SK-N-SH (cell line): ENCODE measurements at regions not wholly inside any gene's neighbourhood (a gene's known extent, or its start where the extent isn't known, plus 50 kb on each side); places are given as distances from the start of the nearest gene placed in this dataset.

Experiments
- CTCF ChIA-PET: fragments of 300-600, 350-600 bp; formaldehyde crosslinking; extraction: SDS; loops from one replicate; lab custom pipeline; 2021; lab: Yijun Ruan, JAX
- POLR2A ChIA-PET: fragments of 350-600 bp; sonication (Branson Sonifier 250); formaldehyde crosslinking; extraction: SDS; loops from one replicate; lab custom pipeline; 2020; ENCODE audit warnings: antibody characterized with exemption, inconsistent platforms; lab: Yijun Ruan, JAX
- DNase-seq: peaks from one replicate; pipeline ENCODE4 v3.0.0; 2012
- H2AFZ ChIP-seq: fragments of 200-600 bp; sonication (generic); 2 replicates; pipeline ENCODE4 v1.8.1; 2016; ENCODE audit warnings: antibody characterized with exemption, mild to moderate bottlenecking, low read depth
- H3F3A ChIP-seq: fragments of 200-600 bp; sonication (generic); replicated peaks from 2 replicates; pipeline ENCODE3; 2016; ENCODE audit warnings: antibody characterized with exemption, mild to moderate bottlenecking; ENCODE audit not compliant: insufficient read depth
- H3K27ac ChIP-seq, 2 experiments: fragments of 200-500 bp in 1 of 2; fragments of 200-600 bp in 1 of 2; sonication (Bioruptor generic) in 1 of 2; sonication (generic), shearing (Covaris generic) in 1 of 2; 2 replicates each; pipeline versions ENCODE4 v1.5.1 to v1.6.1; 2014 to 2016; ENCODE audit warnings: low read depth in 2 of 2, inconsistent platforms in 1 of 2, low read length in 1 of 2, mild to moderate bottlenecking in 1 of 2, mixed read lengths in 1 of 2
- H3K27me3 ChIP-seq: fragments of 200-600 bp; sonication (generic), shearing (Covaris generic); 2 replicates; pipeline ENCODE4 v1.6.1; 2016; ENCODE audit warnings: mixed run types; ENCODE audit not compliant: insufficient read depth
- H3K36me3 ChIP-seq, 2 experiments: fragments of 200-500 bp in 1 of 2; fragments of 200-600 bp in 1 of 2; sonication (Bioruptor generic) in 1 of 2; sonication (generic) in 1 of 2; replicated peaks in 1 of 2; 2 replicates each; pipeline versions ENCODE3 to v1.5.1; 2014 to 2016; ENCODE audit warnings: low read length in 1 of 2, mild to moderate bottlenecking in 1 of 2; ENCODE audit not compliant: insufficient read depth in 2 of 2, control insufficient read depth in 1 of 2
- H3K4me1 ChIP-seq, 2 experiments: fragments of 200-500 bp in 1 of 2; fragments of 200-600 bp in 1 of 2; sonication (Bioruptor generic) in 1 of 2; sonication (generic), shearing (Covaris generic) in 1 of 2; 2 replicates each; pipeline versions ENCODE4 v1.5.1 to v1.6.1; 2014 to 2016; ENCODE audit warnings: low read depth in 1 of 2, low read length in 1 of 2, mixed run types in 1 of 2; ENCODE audit not compliant: insufficient read depth in 2 of 2, control insufficient read depth in 1 of 2
- H3K4me2 ChIP-seq: fragments of 200-600 bp; sonication (generic), shearing (Covaris generic); 2 replicates; pipeline ENCODE4 v1.6.1; 2017; ENCODE audit warnings: mixed run types
- H3K4me3 ChIP-seq, 2 experiments: fragments of 200-500 bp in 1 of 2; fragments of 200-600 bp in 1 of 2; sonication (Bioruptor generic) in 1 of 2; sonication (generic), shearing (Covaris generic) in 1 of 2; 2 replicates each; pipeline versions ENCODE4 v1.5.1 to v1.8.1; 2014 to 2016; ENCODE audit warnings: low read depth in 2 of 2, inconsistent platforms in 1 of 2, low read length in 1 of 2, mild to moderate bottlenecking in 1 of 2, mixed read lengths in 1 of 2, moderate library complexity in 1 of 2
- H3K79me2 ChIP-seq: fragments of 200-600 bp; sonication (generic); 2 replicates; pipeline ENCODE4 v1.8.1; 2017; ENCODE audit warnings: mild to moderate bottlenecking; ENCODE audit not compliant: insufficient read depth
- H3K9ac ChIP-seq: fragments of 200-600 bp; sonication (generic); 2 replicates; pipeline ENCODE4 v1.6.1; 2017; ENCODE audit warnings: mixed run types
- H3K9me2 ChIP-seq: fragments of 200-600 bp; sonication (generic); 2 replicates; pipeline ENCODE4 v1.6.1; 2017; ENCODE audit warnings: mixed run types
- H3K9me3 ChIP-seq: fragments of 200-600 bp; sonication (generic); 2 replicates; pipeline ENCODE4 v1.6.1; 2017; ENCODE audit warnings: mixed run types, mild to moderate bottlenecking, moderate library complexity
- H4K20me1 ChIP-seq: fragments of 200-600 bp; sonication (generic); 2 replicates; pipeline ENCODE4 v1.6.1; 2017; ENCODE audit warnings: mild to moderate bottlenecking, mixed run types; ENCODE audit not compliant: insufficient read depth
- ELF1 ChIP-seq: IDR thresholded peaks from 2 replicates; pipeline ENCODE4 v1.4.0; 2012
- EP300 ChIP-seq, 2 experiments: IDR thresholded peaks; 2 replicates each; pipeline versions ENCODE4 v1.4.0 to v1.6.1; 2012; ENCODE audit warnings: borderline replicate concordance in 1 of 2, low read depth in 1 of 2, low read length in 1 of 2
- FOSL2 ChIP-seq: IDR thresholded peaks from 2 replicates; pipeline ENCODE4 v1.4.0; 2012; ENCODE audit warnings: low read depth, mild to moderate bottlenecking, moderate library complexity, borderline replicate concordance
- FOXM1 ChIP-seq: IDR thresholded peaks from 2 replicates; pipeline ENCODE4 v1.4.0; 2012; ENCODE audit warnings: low read depth, mild to moderate bottlenecking
- GABPA ChIP-seq: IDR thresholded peaks from 2 replicates; pipeline ENCODE4 v1.4.0; 2012; ENCODE audit warnings: low read depth, mild to moderate bottlenecking
- GATA2 ChIP-seq: sonication (generic); formaldehyde crosslinking; IDR thresholded peaks from 2 replicates; pipeline ENCODE4 v1.5.0; 2020; ENCODE audit warnings: mild to moderate bottlenecking, missing genetic modification reagents
- MEF2A ChIP-seq: IDR thresholded peaks from 2 replicates; pipeline ENCODE4 v1.4.0; 2012; ENCODE audit warnings: low read depth, borderline replicate concordance
- NRF1 ChIP-seq: IDR thresholded peaks from 2 replicates; pipeline ENCODE4 v1.6.1; 2012; ENCODE audit warnings: low read depth, mild to moderate bottlenecking, low read length
- RFX5 ChIP-seq: IDR thresholded peaks from 2 replicates; pipeline ENCODE4 v1.6.1; 2012; ENCODE audit warnings: mild to moderate bottlenecking, improper control_type of control experiment, low read length
- RXRA ChIP-seq: IDR thresholded peaks from 2 replicates; pipeline ENCODE4 v1.4.0; 2012; ENCODE audit warnings: low read depth, mild to moderate bottlenecking, borderline replicate concordance
- SIN3A ChIP-seq: IDR thresholded peaks from 2 replicates; pipeline ENCODE4 v1.6.1; 2012; ENCODE audit warnings: low read depth, mild to moderate bottlenecking, low read length, moderate library complexity, borderline replicate concordance
- SMC3 ChIP-seq: IDR thresholded peaks from 2 replicates; pipeline ENCODE4 v1.6.1; 2012; ENCODE audit warnings: low read depth, low read length, improper control_type of control experiment
- TCF12 ChIP-seq: IDR thresholded peaks from 2 replicates; pipeline ENCODE4 v1.4.0; 2012
- WGBS: methylation state at CpG from one replicate; pipeline ENCODE4 v1.1.6; 2017; ENCODE audit warnings: low lambda C conversion rate; 5-methylcytosine and 5-hydroxymethylcytosine counted together
- TF ChIP-seq, protein P1 (sequence below): IDR thresholded peaks from 2 replicates; pipeline ENCODE4 v1.4.0; 2012; ENCODE audit warnings: low read depth, borderline replicate concordance
- TF ChIP-seq, protein P2 (sequence below): IDR thresholded peaks from 2 replicates; pipeline ENCODE4 v1.6.1; 2012; ENCODE audit warnings: mild to moderate bottlenecking, low read depth, low read length, moderate library complexity
- TF ChIP-seq, protein P3 (sequence below): IDR thresholded peaks from 2 replicates; pipeline ENCODE4 v1.4.0; 2012; ENCODE audit warnings: low read depth
- TF ChIP-seq, protein P4 (sequence below): fragments of 200-600 bp; sonication (generic); IDR thresholded peaks from 2 replicates; pipeline ENCODE4 v1.6.1; 2017; ENCODE audit warnings: antibody characterized with exemption, mild to moderate bottlenecking, moderate library complexity
- TF ChIP-seq, protein P5 (sequence below): IDR thresholded peaks from 2 replicates; pipeline ENCODE4; 2012

GRCh38 chr7:86050918-86051317 is 592.8 kb upstream of the GRM3 start:
- Histone ChIP-seq H4K20me1 (no peaks in the 10 kb centered on the region), H3K4me1 (no peaks in the 10 kb centered on the region), H3K27me3 (no peaks in the 10 kb centered on the region), H3K9me2 (no peaks in the 10 kb centered on the region), H2AFZ (no peak overlapping the region), H3K9me3 (no peaks in the 10 kb centered on the region; the same call in 1 of the 2 replicates), H3K4me2 (no peak overlapping the region), H3K79me2 (no peaks in the 10 kb centered on the region), H3K4me3 (no peak overlapping the region), H3K9ac (no peak overlapping the region), H3F3A (no peaks in the 10 kb centered on the region), H3K27ac (no peak overlapping the region), H3K36me3 (no peaks in the 10 kb centered on the region)
- 0% methylated on average over 1 of the region's 1 CpG for WGBS
- TF ChIP-seq FOXM1 (no peak), RFX5 (no peak), SIN3A (no peak)
- TF ChIP-seq, protein P1, sequence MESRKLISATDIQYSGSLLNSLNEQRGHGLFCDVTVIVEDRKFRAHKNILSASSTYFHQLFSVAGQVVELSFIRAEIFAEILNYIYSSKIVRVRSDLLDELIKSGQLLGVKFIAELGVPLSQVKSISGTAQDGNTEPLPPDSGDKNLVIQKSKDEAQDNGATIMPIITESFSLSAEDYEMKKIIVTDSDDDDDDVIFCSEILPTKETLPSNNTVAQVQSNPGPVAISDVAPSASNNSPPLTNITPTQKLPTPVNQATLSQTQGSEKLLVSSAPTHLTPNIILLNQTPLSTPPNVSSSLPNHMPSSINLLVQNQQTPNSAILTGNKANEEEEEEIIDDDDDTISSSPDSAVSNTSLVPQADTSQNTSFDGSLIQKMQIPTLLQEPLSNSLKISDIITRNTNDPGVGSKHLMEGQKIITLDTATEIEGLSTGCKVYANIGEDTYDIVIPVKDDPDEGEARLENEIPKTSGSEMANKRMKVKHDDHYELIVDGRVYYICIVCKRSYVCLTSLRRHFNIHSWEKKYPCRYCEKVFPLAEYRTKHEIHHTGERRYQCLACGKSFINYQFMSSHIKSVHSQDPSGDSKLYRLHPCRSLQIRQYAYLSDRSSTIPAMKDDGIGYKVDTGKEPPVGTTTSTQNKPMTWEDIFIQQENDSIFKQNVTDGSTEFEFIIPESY, result no peak
- ChIA-PET POLR2A (no interaction called here), CTCF (no interaction called here)
- no peak for DNase-seq

GRCh38 chr7:86049910-86050309 is 593.8 kb upstream of the GRM3 start:
- POLR2A ChIA-PET, result no interaction called here
- no peak overlapping the region for H3K27ac ChIP-seq
- no peaks in the 10 kb centered on the region for H3K9me2 ChIP-seq
- no peaks in the 10 kb centered on the region for H3K4me1 ChIP-seq
- no peaks in the 10 kb centered on the region for H3F3A ChIP-seq
- CTCF ChIA-PET, result interaction anchor here (1.1 kb wide), 1 partner anchor 16 kb away, joined by 4 read pairs; no protein-coding TSS in a partner anchor
- WGBS, result 22% methylated on average over 2 of the region's 2 CpGs
- H3K27me3 ChIP-seq, result no peaks in the 10 kb centered on the region
- no peaks in the 10 kb centered on the region for H3K79me2 ChIP-seq
- no peak overlapping the region for H3K9ac ChIP-seq
- H2AFZ ChIP-seq, result no peak overlapping the region
- H3K36me3 ChIP-seq, result no peaks in the 10 kb centered on the region
- no peak for DNase-seq
- H3K9me3 ChIP-seq, result no peaks in the 10 kb centered on the region; the same call in 1 of the 2 replicates
- no peak overlapping the region for H3K4me3 ChIP-seq
- no peaks in the 10 kb centered on the region for H4K20me1 ChIP-seq
- no peak overlapping the region for H3K4me2 ChIP-seq
- TF ChIP-seq, protein P2, sequence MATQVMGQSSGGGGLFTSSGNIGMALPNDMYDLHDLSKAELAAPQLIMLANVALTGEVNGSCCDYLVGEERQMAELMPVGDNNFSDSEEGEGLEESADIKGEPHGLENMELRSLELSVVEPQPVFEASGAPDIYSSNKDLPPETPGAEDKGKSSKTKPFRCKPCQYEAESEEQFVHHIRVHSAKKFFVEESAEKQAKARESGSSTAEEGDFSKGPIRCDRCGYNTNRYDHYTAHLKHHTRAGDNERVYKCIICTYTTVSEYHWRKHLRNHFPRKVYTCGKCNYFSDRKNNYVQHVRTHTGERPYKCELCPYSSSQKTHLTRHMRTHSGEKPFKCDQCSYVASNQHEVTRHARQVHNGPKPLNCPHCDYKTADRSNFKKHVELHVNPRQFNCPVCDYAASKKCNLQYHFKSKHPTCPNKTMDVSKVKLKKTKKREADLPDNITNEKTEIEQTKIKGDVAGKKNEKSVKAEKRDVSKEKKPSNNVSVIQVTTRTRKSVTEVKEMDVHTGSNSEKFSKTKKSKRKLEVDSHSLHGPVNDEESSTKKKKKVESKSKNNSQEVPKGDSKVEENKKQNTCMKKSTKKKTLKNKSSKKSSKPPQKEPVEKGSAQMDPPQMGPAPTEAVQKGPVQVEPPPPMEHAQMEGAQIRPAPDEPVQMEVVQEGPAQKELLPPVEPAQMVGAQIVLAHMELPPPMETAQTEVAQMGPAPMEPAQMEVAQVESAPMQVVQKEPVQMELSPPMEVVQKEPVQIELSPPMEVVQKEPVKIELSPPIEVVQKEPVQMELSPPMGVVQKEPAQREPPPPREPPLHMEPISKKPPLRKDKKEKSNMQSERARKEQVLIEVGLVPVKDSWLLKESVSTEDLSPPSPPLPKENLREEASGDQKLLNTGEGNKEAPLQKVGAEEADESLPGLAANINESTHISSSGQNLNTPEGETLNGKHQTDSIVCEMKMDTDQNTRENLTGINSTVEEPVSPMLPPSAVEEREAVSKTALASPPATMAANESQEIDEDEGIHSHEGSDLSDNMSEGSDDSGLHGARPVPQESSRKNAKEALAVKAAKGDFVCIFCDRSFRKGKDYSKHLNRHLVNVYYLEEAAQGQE, result no peak
- TF ChIP-seq, protein P3, sequence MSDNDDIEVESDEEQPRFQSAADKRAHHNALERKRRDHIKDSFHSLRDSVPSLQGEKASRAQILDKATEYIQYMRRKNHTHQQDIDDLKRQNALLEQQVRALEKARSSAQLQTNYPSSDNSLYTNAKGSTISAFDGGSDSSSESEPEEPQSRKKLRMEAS, result no peak
- TF ChIP-seq GABPA, result no peak
- TF ChIP-seq GATA2 (CRISPR knock-in tag), result no peak
- TF ChIP-seq, protein P4, sequence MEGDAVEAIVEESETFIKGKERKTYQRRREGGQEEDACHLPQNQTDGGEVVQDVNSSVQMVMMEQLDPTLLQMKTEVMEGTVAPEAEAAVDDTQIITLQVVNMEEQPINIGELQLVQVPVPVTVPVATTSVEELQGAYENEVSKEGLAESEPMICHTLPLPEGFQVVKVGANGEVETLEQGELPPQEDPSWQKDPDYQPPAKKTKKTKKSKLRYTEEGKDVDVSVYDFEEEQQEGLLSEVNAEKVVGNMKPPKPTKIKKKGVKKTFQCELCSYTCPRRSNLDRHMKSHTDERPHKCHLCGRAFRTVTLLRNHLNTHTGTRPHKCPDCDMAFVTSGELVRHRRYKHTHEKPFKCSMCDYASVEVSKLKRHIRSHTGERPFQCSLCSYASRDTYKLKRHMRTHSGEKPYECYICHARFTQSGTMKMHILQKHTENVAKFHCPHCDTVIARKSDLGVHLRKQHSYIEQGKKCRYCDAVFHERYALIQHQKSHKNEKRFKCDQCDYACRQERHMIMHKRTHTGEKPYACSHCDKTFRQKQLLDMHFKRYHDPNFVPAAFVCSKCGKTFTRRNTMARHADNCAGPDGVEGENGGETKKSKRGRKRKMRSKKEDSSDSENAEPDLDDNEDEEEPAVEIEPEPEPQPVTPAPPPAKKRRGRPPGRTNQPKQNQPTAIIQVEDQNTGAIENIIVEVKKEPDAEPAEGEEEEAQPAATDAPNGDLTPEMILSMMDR, result no peak
- TF ChIP-seq, protein P5, sequence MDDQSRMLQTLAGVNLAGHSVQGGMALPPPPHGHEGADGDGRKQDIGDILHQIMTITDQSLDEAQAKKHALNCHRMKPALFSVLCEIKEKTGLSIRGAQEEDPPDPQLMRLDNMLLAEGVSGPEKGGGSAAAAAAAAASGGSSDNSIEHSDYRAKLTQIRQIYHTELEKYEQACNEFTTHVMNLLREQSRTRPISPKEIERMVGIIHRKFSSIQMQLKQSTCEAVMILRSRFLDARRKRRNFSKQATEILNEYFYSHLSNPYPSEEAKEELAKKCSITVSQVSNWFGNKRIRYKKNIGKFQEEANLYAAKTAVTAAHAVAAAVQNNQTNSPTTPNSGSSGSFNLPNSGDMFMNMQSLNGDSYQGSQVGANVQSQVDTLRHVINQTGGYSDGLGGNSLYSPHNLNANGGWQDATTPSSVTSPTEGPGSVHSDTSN, result no peak
- no peak for TF ChIP-seq EP300 (IDR thresholded peaks at IDR 0.05; ENCODE audit: borderline replicate concordance in 1 of 2, low read depth in 1 of 2, low read length in 1 of 2)
- TF ChIP-seq TCF12, result no peak
- TF ChIP-seq, protein P1, result no peak
- no peak for TF ChIP-seq RFX5
- TF ChIP-seq FOSL2, result no peak
- no peak for TF ChIP-seq ELF1
- no peak for TF ChIP-seq SMC3
- TF ChIP-seq RXRA, result no peak
- TF ChIP-seq MEF2A, result no peak
- no peak for TF ChIP-seq NRF1
